Lower lobe of right lung (tissue), 2 donors: ENCODE measurements at regions not wholly inside any gene's neighbourhood (a gene's known extent, or its start where the extent isn't known, plus 50 kb on each side); places are given as distances from the start of the nearest gene placed in this dataset.
"Not testable (repeated sequence)": the region's sequence is repeated elsewhere in the genome, so short reads cannot be mapped to it uniquely, and the experiment has no call there.

Source experiments
- ATAC-seq, 2 donors: fragments of 200-7000 bp; cut with Tn5 transposase; one replicate each; pipeline ENCODE4 v1.9.1; 2020 to 2022; ENCODE audit warnings: mild to moderate bottlenecking in 2 of 2, moderate library complexity in 2 of 2
- DNase-seq: peaks from one replicate; pipeline ENCODE4 v3.0.0-alpha.2; 2020
- H3K27ac ChIP-seq: fragments of 200-600 bp; one replicate; pipeline ENCODE4 v1.8.0; 2022
- H3K27me3 ChIP-seq: fragments of 200-600 bp; one replicate; pipeline ENCODE4 v1.8.0; 2022; ENCODE audit warnings: low read depth
- H3K36me3 ChIP-seq: fragments of 200-600 bp; one replicate; pipeline ENCODE4 v1.8.0; 2022; ENCODE audit warnings: mild to moderate bottlenecking
- H3K4me1 ChIP-seq: fragments of 200-600 bp; one replicate; pipeline ENCODE4 v1.8.0; 2022
- H3K4me3 ChIP-seq: fragments of 200-600 bp; one replicate; pipeline ENCODE4 v1.8.0; 2022; ENCODE audit warnings: mild to moderate bottlenecking
- H3K9me3 ChIP-seq: fragments of 200-600 bp; one replicate; pipeline ENCODE4 v1.8.0; 2022
- intact Hi-C: fragments of 100-400 bp; cut with DNase I; formaldehyde crosslinking; loops from one replicate; pipeline ENCODE4 v1.11.0; 2022
- TF ChIP-seq, protein P1 (sequence below): fragments of 200-600 bp; IDR thresholded peaks from one replicate; pipeline ENCODE4 v1.8.0; 2022; ENCODE audit warnings: antibody characterized with exemption, mild to moderate bottlenecking
- donor health status: DM: no; HTN: yes; CAD: no; lungs with severe emphysema.

DNA sequence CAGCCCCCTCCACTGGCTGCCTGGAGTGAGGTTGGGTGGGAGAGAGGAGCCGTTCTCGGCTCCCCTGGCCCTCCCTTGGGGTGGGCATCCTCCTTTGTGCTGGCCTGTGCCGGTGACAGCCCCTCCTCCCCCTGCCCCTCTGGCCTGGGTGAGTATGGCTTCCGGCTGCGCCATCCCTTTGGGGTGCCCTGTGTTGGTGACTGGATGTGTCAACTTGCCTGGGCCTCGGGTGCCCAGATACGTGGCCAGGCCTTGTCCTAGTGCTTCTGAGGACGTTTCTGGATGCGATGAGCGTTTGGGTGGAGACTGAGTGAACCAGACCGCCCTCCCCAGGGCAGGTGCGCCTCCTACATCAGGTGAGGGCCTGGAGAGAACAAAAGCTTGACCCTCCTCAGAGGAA, 59.7 kb downstream of the PLXNA1 start:
- H3K4me1 ChIP-seq: peaks cover 11% of the 10 kb centered on the region
- H3K27me3 ChIP-seq: no peaks in the 10 kb centered on the region
- TF ChIP-seq, protein P1, sequence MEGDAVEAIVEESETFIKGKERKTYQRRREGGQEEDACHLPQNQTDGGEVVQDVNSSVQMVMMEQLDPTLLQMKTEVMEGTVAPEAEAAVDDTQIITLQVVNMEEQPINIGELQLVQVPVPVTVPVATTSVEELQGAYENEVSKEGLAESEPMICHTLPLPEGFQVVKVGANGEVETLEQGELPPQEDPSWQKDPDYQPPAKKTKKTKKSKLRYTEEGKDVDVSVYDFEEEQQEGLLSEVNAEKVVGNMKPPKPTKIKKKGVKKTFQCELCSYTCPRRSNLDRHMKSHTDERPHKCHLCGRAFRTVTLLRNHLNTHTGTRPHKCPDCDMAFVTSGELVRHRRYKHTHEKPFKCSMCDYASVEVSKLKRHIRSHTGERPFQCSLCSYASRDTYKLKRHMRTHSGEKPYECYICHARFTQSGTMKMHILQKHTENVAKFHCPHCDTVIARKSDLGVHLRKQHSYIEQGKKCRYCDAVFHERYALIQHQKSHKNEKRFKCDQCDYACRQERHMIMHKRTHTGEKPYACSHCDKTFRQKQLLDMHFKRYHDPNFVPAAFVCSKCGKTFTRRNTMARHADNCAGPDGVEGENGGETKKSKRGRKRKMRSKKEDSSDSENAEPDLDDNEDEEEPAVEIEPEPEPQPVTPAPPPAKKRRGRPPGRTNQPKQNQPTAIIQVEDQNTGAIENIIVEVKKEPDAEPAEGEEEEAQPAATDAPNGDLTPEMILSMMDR: no peak
- H3K9me3 ChIP-seq: no peaks in the 10 kb centered on the region
- ATAC-seq (no peak), DNase-seq (peak; percentile 37)
- peak overlapping the region; percentile 41 for H3K27ac ChIP-seq
- no peak overlapping the region for H3K4me3 ChIP-seq
- no peaks in the 10 kb centered on the region for H3K36me3 ChIP-seq
- intact Hi-C loops: no loop called here

DNA sequence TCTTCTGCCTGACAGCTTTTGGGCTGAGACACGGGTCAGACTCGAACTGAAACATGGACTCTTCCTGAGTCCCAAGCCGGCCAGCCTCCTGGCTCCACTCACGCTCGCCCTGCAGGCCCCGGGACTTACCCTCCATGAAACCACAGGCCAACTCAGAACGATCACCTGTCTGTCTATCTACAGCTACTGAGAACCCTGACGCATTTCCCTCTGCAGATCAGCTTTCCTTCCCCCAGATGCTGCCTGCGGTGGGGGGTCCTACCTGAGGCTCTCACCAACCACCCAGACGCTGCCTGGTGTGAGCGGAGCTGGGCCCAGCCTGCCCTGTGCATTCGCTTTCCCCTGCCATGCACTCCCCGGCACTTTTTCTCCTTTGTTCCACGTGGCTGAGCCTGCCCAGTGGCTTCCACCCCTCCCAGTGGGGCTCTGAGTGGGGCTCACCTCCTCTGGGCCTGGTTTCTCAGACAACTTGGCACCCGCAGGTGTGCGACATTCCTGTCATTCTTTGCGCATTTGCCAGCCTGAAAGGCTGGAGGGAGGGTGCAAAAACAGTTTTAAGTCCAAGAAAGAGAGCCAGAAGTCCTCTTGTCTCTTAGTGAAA, 60.2 kb downstream of the PLXNA1 start:
- Histone ChIP-seq H3K27ac (peak overlapping the region; percentile 73), H3K4me1 (peaks cover 11% of the 10 kb centered on the region), H3K4me3 (no peak overlapping the region), H3K36me3 (no peaks in the 10 kb centered on the region), H3K27me3 (no peaks in the 10 kb centered on the region), H3K9me3 (no peaks in the 10 kb centered on the region)
- intact Hi-C loops: no loop called here
- ATAC-seq: peak; percentile 91 to 92
- DNase-seq: peak; percentile 82
- TF ChIP-seq, protein P1: no peak

DNA sequence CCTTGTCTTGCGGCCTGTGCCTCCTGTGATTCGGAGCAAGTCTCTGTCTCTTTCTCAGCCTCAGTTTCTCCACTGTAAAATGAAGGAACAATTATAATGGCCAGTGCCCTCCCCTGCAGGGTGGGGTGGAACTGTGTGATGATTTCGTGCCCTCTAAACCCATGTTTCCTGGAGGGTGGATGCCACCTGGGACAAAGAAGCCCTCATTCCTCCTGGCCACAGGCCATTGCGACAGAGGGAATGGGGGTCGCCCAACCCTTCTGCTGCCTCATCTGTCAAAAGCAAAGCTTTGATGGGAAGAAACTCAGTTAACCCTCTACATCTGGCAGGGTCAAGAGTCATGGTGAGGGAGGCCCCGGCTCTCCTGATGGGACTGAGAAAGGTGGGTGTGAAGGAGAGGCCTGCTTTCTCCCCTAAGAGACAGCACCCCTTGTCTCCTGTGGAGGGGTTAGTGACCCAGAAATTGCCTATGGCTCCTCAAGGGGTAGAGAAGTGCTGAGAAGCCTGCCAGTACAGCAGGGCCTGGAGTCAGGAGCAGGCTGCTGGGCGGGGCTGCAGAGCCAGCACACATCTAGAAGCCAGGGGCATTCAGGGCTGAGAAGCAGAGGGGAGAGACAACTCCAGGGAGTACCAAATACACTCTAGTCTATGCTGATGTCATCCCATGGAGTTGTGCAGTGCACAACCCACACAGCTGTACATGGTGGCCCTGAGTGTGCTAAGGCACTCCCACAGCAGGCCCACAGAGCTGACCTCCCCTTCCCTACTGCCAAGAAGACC, 61.0 kb downstream of the PLXNA1 start:
- peak overlapping the region; percentile 73 for H3K27ac ChIP-seq
- peaks cover 11% of the 10 kb centered on the region for H3K4me1 ChIP-seq
- H3K27me3 ChIP-seq: no peaks in the 10 kb centered on the region
- ATAC-seq: peak; percentile 32 to 42
- no peak overlapping the region for H3K4me3 ChIP-seq
- peak; percentile 36 for DNase-seq
- intact Hi-C loops: no loop called here
- no peaks in the 10 kb centered on the region for H3K36me3 ChIP-seq
- no peaks in the 10 kb centered on the region for H3K9me3 ChIP-seq
- TF ChIP-seq, protein P1: no peak

DNA sequence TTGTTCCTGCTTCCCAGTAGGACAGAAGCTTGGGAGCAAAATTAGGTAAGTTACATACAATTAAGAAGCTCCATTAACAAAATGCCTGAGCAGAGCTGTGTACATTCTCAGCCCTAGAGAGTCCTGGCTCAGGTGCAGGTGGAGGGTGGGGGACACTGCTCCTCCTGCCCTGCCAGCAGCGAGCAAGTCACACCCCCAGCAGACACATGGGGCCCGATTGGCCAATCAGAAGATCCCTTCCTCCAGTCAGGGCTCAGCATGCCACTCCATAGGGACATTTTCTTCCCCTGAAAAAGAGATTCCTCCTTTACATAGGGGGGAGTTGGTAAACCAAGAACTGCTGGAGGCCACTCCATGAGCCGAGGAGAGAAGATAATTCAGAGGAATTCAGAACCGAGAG, 62.1 kb downstream of the PLXNA1 start:
- H3K27me3 ChIP-seq: no peaks in the 10 kb centered on the region
- no peaks in the 10 kb centered on the region for H3K9me3 ChIP-seq
- TF ChIP-seq, protein P1: no peak
- ATAC-seq (peak; percentile 82 to 93), DNase-seq (peak; percentile 73)
- intact Hi-C loops: no loop called here
- no peak overlapping the region for H3K27ac ChIP-seq
- peaks cover 11% of the 10 kb centered on the region for H3K4me1 ChIP-seq
- no peaks in the 10 kb centered on the region for H3K36me3 ChIP-seq
- H3K4me3 ChIP-seq: no peak overlapping the region

DNA sequence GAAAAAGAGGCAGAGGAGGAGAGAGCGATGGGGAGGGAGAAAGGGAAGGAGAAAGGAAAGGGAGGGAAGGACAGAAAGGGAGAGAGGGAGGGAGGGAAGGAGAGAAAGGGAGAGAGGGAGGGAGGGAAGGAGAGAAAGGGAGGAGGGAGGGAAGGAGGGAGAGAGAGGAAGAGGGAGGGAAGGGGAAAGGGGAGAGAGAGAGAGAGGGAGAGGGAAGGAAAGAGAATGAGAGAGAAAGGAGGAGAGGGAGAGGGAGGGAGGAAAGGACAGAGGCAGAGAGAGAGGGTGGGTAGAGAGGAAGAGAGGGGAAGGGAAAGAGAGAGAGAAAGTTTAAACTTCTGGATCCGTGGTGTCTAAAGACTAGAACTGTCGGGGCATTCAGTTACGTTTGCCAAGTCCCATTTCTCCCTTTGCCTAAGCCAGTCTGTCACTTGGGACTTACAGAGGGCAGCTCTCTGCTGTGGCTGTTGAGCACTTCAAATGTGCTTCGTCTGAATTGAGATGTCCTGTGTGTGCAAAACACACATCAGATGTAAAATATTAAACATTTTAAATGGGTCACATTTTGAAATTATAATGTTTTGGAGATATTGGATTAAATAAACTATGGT, 62.6 kb downstream of the PLXNA1 start:
- Histone ChIP-seq H3K27me3 (no peaks in the 10 kb centered on the region), H3K4me3 (no peak overlapping the region), H3K27ac (no peak overlapping the region), H3K36me3 (no peaks in the 10 kb centered on the region), H3K4me1 (peaks cover 11% of the 10 kb centered on the region), H3K9me3 (no peaks in the 10 kb centered on the region)
- intact Hi-C loops: no loop called here
- no peak for DNase-seq
- no peak for ATAC-seq
- TF ChIP-seq, protein P1: no peak

DNA sequence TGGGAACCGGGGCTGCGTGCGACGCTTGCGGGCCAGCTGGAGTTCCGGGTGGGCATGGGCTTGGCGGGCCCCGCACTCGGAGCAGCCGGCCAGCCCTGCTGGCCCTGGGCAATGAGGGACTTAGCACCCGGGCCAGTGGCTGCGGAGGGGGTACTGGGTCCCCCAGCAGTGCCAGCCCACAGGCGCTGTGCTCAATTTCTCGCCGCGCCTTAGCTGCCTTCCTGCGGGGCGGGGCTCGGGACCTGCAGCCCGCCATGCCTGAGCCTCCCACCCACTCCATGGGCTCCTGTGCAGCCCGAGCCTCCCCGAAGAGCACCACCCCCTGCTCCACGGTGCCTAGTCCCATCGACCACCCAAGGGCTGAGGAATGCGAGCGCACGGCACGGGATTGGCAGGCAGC, 63.8 kb downstream of the PLXNA1 start:
- ATAC-seq, H3K27me3 ChIP-seq, H3K36me3 ChIP-seq, H3K4me3 ChIP-seq, H3K9me3 ChIP-seq, H3K27ac ChIP-seq, intact Hi-C loops, DNase-seq: not testable (repeated sequence)
- peaks cover 17% of the 10 kb centered on the region for H3K4me1 ChIP-seq
